Mammary epithelial cell (primary cell): ENCODE measurements at regions not wholly inside any gene's neighbourhood (a gene's known extent, or its start where the extent isn't known, plus 50 kb on each side); places are given as distances from the start of the nearest gene placed in this dataset.

Experiments
- EZH2 ChIP-seq: IDR thresholded peaks from 2 replicates; pipeline ENCODE4 v1.6.1; 2012; ENCODE audit warnings: low read length, inconsistent platforms, borderline replicate concordance
- TF ChIP-seq, protein P1 (sequence below), 2 donors: IDR thresholded peaks in 1 of 2; conservative IDR thresholded peaks in 1 of 2; 2 replicates each; pipeline ENCODE4 v1.5.1; 2011 to 2012; ENCODE audit warnings: inconsistent platforms in 2 of 2, low read length in 2 of 2, mild to moderate bottlenecking in 2 of 2, control low read depth in 1 of 2, low read depth in 1 of 2; ENCODE audit not compliant: insufficient read depth in 1 of 2; ENCODE audit errors: extremely low read depth in 1 of 2

DNA sequence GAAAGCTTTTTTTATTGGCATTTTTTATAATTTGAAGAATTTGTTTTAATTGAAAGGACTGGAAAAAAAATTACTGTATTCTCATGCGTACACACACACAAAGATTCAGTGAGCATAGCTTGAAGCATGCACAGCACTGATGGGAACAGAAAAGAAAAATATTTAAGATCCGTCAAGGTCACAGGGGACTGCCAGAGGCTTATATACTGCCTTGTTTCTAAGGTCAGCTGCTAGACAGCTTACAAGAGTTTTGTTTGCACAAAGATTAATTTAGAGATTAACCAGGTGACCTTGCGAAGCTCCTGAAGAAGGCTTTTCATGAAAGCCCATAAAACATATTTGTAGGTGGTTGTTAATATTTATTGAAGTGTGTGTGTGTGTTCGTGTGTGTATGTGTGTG, 396.3 kb downstream of the TRIB2 start:
- TF ChIP-seq EZH2 = no peak
- TF ChIP-seq, protein P1, sequence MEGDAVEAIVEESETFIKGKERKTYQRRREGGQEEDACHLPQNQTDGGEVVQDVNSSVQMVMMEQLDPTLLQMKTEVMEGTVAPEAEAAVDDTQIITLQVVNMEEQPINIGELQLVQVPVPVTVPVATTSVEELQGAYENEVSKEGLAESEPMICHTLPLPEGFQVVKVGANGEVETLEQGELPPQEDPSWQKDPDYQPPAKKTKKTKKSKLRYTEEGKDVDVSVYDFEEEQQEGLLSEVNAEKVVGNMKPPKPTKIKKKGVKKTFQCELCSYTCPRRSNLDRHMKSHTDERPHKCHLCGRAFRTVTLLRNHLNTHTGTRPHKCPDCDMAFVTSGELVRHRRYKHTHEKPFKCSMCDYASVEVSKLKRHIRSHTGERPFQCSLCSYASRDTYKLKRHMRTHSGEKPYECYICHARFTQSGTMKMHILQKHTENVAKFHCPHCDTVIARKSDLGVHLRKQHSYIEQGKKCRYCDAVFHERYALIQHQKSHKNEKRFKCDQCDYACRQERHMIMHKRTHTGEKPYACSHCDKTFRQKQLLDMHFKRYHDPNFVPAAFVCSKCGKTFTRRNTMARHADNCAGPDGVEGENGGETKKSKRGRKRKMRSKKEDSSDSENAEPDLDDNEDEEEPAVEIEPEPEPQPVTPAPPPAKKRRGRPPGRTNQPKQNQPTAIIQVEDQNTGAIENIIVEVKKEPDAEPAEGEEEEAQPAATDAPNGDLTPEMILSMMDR (conservative IDR thresholded peaks at IDR 0.05 in 1 of 2, IDR thresholded peaks at IDR 0.05 in 1 of 2; ENCODE audit: extremely low read depth in 1 of 2, insufficient read depth in 1 of 2, low read depth in 1 of 2, low read length in 2 of 2) = no peak
